Medulla oblongata (tissue), 1 donor: ENCODE measurements at regions not wholly inside any gene's neighbourhood (a gene's known extent, or its start where the extent isn't known, plus 50 kb on each side); places are given as distances from the start of the nearest gene placed in this dataset.
"Not testable (repeated sequence)": the region's sequence is repeated elsewhere in the genome, so short reads cannot be mapped to it uniquely, and the experiment has no call there.

Experiments used
- DNase-seq: peaks from one replicate; pipeline ENCODE4 v3.0.0-alpha.2; 2015; ENCODE audit errors: extremely low spot score

GRCh38 chr3:162538906-162539305 is 1042.3 kb downstream of the OTOL1 start:
- no peak for DNase-seq

GRCh38 chr3:162540421-162540820 is 1043.8 kb downstream of the OTOL1 start:
- no peak for DNase-seq

- DNase-seq, result no peak
These were observed 1045.3 kb downstream of the OTOL1 start for GRCh38 chr3:162541923-162542322.

GRCh38 chr3:162544246-162544645 is 1047.6 kb downstream of the OTOL1 start:
- no peak for DNase-seq

- no peak for DNase-seq
These were observed 1050.3 kb downstream of the OTOL1 start for GRCh38 chr3:162546910-162547309.

- no peak for DNase-seq
These were observed 1050.7 kb downstream of the OTOL1 start for GRCh38 chr3:162547321-162547720.

- no peak for DNase-seq
These were observed 1059.2 kb downstream of the OTOL1 start for GRCh38 chr3:162555761-162556160.

- no peak for DNase-seq
These were observed 1061.4 kb downstream of the OTOL1 start for GRCh38 chr3:162558016-162558415.

GRCh38 chr3:162568706-162569105 is 1072.1 kb downstream of the OTOL1 start:
- no peak for DNase-seq

- no peak for DNase-seq
These were observed 1072.7 kb downstream of the OTOL1 start for GRCh38 chr3:162569314-162569713.

- DNase-seq, result no peak
These were observed 1088.4 kb downstream of the OTOL1 start for GRCh38 chr3:162584986-162585385.

GRCh38 chr3:162586591-162586990 is 1090.0 kb downstream of the OTOL1 start:
- DNase-seq, result no peak

- peak; percentile 35 for DNase-seq
These were observed 1100.6 kb downstream of the OTOL1 start for GRCh38 chr3:162597226-162597625.

GRCh38 chr3:162598500-162598899 is 1101.9 kb downstream of the OTOL1 start:
- DNase-seq, result not testable (repeated sequence)

GRCh38 chr3:162599742-162600141 is 1103.1 kb downstream of the OTOL1 start:
- DNase-seq, result not testable (repeated sequence)

GRCh38 chr3:162601101-162601670 is 1104.6 kb downstream of the OTOL1 start:
- no peak for DNase-seq

GRCh38 chr3:162602619-162603018 is 1106.0 kb downstream of the OTOL1 start:
- no peak for DNase-seq

- DNase-seq, result no peak
These were observed 1109.1 kb downstream of the OTOL1 start for GRCh38 chr3:162605651-162606204.

GRCh38 chr3:162610261-162610660 is 1113.7 kb downstream of the OTOL1 start:
- DNase-seq, result no peak

- DNase-seq, result no peak
These were observed 1116.4 kb downstream of the OTOL1 start for GRCh38 chr3:162612991-162613390.

GRCh38 chr3:162626172-162626571 is 1129.6 kb downstream of the OTOL1 start:
- no peak for DNase-seq

GRCh38 chr3:162628531-162628930 is 1131.9 kb downstream of the OTOL1 start:
- no peak for DNase-seq

GRCh38 chr3:162629372-162629771 is 1132.8 kb downstream of the OTOL1 start:
- DNase-seq, result no peak

GRCh38 chr3:162632672-162633071 is 1136.1 kb downstream of the OTOL1 start:
- DNase-seq, result no peak
